NCI-H187 treated with DMSO at 0.1 percent for 48 hours (cell line): ENCODE measurements at regions not wholly inside any gene's neighbourhood (a gene's known extent, or its start where the extent isn't known, plus 50 kb on each side); places are given as distances from the start of the nearest gene placed in this dataset.

ENCODE experiments used
- DNase-seq: peaks from one replicate; lab custom pipeline; 2025; lab: John Stamatoyannopoulos, UW

DNA sequence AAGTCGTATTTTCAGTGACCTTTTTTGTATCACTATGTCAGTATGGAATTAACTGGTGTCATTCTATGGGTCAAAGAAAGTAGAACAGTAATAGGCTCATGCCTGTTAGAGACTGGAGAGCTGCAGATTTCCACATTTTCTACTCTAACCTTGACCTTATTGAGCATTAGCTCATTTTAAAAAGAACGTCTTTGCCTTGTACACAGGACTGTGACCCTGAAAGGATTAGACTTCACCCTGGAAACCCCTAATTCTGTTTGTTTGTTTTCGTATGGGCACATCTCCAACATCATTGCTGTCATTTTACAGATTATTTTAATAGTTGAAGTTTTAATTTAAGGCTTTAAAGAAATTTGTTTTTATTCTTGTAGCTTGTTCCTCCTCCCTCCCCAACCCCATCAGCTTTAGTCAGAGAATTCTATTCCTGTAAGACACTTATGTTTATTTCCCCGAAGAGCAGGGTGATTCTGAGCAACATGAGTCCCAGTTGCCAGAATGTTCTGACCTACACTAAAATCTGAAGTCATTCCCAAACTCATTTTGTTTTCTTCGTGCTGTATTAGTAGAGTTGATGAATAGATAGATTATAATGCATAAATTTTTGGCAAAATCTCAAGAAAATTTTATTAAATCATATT is 451.3 kb downstream of the FOXG1 start:
- DNase-seq, result no peak

DNA sequence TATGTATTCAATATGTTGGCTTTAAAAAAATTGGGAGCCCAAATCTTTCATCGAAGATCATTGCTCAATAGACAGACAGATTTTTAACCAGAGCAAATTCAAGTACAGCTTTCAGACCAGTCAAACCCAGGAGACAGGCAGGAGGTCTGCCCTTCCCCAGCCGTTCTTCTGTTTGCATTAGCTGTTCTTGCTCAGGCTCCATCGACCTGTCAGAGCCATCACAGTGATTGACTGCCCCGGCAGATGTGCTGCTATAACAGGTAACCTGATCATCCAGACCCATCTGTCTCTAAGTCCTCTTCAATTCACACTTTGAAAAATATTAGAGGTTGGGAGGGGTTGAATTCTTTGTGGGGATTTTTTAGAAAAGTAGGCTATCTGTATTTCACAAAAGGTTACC is 453.5 kb downstream of the FOXG1 start:
- DNase-seq, result peak; percentile 97

DNA sequence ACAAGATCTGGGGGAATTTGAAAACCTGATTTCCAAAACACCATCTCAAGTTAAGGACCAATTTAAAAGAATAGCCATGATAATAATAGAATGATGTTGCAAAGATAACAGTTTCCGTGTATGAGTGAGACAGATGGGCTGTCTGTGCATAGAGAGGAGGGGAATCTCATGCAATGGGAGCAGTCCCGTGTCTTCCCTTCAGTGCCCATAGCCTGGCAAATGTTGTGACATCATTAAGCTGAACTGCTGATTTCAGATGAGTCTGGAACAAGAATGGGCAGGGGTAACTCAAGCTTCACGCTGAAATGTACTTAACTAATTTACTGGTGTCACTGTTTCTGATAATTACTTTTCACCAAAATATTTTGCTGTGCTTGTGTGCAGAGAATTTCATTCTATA is 454.0 kb downstream of the FOXG1 start:
- DNase-seq, result peak; percentile 93

DNA sequence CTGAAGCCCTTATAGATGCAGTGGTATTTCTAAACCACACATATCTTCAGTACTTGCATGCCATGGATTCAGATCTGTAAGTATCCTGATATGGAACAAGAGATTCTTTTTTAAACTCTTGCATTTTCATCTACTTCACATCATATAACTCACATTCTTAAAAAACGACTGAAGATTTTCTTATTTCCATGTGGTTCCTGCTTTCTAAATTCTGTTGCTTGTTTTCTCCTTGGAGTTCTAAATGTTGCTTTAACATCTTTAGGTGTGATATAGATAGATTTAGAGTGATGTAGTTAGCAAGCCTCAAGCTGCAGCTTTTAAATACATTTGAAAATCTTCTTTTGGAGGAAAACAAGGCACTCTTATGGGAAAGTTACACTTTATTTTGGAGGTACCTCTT is 455.4 kb downstream of the FOXG1 start:
- no peak for DNase-seq

DNA sequence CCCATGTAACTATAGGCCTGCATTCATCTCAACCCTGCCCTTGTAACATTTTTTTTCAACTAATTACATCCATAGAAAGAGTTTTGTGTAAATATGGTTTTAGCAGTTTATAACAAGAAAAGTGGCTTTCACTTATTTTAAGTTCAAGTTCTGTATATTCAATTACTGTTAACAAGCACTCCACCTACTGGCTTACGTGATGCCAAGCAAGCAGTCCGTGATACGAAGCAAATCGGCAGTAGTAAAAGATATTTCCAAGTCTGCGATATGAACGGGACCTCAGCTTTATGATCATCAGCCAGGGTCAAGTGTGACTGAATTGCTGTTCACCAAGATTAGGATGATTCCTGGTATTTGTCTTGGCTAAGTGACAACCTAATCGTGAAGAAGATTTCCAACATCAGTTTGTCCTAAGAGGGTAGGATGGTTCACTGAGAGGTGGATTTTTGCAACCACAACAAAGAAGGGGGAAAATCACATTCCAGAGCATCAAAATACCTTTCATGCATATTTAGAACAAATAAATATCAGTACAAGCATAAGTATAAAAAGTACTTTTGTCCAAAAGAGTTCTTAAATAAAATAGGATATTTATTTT is 456.2 kb downstream of the FOXG1 start:
- no peak for DNase-seq

DNA sequence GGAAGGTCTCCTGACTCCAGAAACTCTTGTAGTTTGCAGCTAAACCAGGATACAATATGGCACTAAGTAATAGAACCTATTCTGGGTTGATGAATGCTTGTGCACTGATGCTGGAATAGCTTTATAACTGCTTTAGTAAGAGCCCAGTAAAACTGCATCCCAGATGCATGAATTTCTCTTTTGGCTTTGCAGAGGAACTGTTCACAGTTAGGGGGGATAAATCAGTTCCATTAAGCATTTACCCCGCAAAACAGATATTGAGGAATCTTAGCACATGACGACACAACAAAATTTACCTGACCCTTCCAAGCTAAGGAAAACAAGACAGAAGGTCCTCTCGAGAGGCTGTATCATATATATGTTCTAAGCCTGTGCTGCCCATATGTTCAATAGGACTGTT is 457.4 kb downstream of the FOXG1 start:
- no peak for DNase-seq

DNA sequence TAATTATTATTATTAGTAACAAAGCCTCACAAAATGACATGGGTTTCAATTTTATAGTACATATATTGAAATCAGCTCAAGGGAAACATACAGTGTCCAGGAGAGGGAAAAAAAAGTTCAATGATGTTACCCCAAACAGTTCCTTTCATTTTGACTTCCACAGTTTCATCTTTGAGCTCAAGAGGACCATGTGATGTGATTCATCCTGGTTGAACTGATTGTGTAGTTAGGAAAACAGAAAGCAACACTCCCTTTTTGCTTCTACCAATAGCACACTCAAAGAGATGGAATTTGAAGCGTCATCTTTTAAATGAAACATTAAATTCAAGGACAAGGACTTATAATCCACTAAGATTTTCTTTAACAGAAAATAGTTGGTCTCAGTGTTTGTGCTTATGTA is 461.0 kb downstream of the FOXG1 start:
- no peak for DNase-seq

DNA sequence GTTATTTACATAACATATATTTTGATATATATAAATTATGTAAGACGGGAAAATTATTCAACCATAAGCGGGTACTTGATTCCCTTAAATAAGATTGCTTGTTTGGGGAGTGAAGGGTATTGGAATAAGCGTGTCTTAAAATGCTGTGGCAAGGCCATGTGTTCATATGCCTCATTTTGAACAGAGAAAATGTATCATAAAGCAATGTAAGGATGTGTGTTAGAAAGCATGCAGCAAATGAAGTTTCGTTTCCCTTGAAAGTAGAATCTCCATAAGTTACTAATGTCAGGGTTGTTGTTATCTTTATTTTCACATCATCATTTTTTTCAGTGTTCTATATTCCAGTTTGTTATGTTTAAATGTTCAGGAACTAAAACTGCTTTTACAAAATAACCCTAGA is 465.6 kb downstream of the FOXG1 start:
- no peak for DNase-seq

DNA sequence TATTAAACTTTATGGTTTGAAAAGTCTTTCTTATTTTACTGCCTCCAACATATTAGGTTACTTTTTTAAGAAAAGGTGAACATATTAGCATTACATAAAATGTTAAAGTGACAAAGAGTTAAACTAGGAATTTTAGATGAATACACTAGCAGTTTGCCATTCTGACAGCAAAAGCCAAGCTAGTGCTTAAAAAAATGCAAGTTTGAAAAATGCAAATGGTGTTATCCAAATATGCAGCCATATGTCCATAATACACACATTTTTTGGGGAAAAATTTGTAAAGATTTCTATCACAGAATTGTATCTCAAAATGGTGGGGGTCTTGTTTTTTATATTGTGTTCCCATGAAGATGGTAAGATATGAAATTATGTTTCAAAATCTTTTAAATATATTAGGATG is 466.1 kb downstream of the FOXG1 start:
- no peak for DNase-seq

DNA sequence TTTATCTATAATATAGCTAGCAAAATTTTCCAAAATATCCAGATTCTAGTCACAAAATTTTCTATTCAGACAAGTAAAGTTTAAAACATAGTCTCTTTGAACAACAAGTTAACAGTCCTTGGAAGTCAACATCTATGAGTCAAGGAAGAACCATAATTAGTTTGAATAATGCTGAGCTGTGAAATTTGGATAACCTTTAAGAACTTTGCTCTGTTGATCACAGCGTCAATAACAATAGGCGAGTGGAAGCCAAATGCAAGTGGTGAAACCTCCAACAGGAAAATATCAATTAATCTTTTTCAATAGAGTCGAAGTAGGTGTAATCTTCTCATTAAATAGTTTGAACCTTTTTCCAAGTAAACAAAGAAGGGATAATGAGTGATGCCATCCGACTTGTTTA is 466.6 kb downstream of the FOXG1 start:
- DNase-seq, result no peak

DNA sequence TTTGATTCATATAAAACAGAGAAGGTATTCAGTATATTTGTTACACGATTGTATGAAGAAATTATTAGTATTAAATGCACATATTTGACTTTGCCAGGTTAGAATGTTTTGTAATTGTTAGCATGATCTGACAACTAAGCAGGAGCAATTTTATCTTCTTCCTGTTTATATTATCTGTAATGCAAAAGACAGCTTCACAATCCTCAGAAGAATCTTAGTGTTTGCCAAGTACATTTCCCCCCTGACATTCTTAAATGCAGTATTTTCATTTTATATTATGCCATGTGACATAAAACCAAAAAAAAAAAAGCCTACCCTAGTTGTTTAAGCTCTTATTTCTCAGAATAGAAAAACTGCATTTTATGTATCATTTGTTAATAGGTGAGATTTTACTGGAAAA is 469.4 kb downstream of the FOXG1 start:
- DNase-seq, result no peak

DNA sequence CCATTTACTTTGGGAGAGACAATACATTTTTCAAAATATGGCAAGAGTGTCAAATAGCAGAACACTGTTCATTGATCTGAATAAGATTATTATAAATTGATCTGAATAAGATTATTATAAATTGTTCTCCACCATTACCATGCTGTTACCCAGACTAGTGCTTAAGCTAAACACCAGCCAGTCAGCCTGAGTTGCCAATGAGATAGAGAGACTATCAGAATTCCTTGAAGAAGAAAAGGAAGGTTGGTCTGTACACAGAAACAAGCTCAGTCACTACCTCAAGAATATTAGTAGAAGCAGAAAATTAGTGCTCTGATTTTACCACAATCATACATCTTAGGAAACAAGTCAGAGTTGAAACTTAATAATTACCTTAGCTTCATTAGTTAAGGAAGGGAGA is 469.8 kb downstream of the FOXG1 start:
- no peak for DNase-seq

DNA sequence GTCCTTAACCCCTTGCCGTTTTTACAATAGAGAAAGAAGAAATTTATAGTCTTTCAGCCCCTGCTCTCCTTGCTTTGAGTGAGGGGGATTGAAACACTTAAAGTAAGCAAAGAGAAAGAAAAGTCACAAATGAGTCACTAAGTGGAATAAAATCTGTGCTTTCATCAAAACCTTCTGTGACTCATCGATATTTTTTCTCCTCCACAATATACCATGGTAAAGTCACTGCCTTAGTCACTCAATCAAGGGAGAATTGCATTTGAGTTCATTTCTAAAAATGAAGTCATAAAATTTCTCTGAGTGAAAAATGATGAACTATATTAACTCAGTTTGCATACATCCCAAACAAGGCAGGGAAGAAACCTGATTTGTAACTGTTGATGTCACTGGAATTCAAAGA is 470.3 kb downstream of the FOXG1 start:
- no peak for DNase-seq

DNA sequence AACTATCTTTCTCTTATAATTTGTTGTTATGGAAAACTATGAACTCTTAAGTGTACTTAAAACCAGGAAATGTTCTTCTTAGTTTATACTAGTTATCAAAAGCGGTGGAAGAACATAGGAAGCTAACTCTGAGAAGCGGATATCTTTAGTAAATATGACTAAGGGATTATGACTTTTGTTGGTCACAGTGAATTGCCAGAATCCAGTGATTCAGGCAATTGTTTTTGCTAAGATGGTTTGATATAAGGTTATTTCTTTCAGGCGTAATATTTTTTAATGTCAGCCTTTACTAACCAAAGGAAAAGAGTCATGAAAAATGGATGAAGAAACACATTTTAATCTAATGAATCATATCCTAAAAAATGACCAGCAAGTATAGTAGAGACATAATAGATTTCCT is 473.5 kb downstream of the FOXG1 start:
- no peak for DNase-seq

DNA sequence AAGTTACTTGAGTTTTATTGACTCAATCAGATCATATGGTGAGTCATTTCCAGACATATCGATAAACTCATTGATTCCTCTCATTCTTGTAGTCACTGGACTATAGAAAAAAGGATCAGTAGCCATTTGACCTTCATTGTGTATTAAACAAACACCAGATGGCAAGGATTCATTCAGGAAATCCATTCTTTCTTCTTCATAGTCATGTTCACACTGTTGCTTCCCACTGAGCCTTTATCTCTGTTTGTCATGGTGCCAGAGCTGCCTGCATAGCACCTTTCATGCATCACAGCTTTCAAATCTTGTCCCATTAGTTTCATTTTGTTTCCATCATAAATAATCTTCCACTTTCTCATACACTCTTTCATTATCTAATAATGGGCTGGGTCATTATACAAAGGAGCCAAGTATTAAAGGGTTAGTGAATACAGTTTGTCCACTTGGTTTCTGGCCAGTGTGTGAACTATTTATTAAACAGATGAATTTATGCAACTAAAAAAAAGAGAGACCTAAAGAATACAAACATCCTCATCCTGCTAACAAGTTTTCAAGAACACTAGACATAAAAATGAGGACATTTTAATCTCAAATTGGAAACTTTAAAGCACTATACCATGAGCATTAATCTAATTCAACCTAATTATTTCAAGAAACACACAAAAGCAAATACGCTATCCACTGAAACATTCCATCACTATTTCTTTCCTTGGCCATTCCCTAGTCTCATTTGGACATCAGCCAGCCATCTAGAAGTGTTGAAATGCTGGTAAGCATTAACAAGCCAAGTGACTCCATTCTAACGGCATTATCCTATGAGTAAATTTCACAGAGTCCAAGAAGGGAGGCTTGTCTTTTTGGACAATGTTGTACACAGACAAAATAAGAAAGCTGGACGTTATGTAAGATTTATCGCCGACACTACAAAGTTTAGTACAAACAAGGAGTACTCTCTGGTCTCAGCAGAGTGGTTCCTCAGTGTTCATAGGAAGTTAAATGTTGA is 476.5 kb downstream of the FOXG1 start:
- no peak for DNase-seq

DNA sequence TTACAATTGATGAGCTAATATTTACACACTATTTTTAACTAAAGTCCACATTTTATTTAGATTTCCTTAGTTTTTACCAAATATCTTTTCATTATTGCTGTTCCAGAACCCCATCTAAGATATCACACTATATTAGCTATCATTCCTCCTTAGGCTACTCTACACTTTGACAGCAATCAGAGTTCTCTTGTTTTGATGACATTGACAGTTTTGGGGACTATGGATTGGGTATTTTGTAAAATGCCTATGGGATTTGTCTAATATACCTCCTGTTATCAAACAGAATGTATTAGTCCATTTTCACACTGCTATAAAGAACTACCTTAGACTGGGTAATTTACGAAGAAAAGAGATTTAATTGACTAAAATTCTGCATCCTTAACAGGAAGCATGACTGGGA is 489.1 kb downstream of the FOXG1 start:
- DNase-seq, result no peak

DNA sequence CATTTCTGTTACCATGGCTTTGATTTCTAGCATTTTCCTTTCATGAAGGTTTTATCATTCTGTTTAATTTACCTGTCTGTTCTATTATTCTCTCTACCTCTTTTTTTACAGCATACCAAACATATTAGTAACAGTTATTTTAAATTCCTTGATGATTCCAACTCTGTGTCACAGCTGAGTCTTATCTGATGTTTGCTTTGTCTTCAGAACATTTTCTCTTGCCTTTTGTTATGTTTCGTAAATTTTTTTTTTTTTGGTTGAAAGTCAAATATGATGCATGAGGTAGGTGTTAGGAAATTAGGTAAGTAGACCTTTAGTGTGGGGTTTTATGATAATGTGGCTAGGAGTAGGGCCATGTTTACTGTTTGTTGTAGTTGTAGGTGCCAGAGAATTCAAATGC is 496.4 kb downstream of the FOXG1 start:
- no peak for DNase-seq

DNA sequence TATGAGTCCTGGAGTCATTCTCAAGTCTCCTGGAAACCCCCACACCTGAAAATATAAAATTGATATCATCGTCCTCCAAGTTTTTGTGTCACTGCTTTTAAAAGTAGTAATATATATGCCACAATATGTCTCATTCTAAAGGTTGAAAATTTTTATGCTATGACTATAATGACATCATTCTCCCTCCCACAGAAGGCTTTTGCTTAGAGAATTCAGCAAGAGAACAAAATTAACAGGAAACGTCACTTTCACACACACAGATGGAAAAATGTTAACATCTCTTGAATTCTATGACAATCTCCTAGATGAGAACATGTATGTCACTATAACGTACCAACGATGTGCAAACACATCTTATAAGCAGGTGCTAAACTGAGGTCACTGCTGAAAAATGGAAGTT is 498.3 kb downstream of the FOXG1 start:
- DNase-seq, result no peak

DNA sequence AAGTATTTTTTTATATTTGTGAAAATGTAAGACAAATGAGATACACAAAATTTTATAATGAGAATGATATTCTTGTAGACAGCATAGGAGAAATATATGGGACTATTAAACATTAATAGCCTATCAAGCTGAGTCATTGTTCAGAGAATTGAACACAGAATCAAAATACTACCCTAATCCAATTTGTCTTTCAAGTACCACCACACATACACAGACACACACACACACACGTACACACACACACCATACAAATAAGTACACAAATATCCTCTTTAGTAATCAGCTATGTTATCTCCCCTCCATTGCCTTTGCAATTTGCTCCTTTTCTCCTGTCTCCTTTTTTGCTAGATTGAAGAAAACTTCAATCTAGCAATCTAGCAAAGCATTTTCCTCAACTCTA is 499.3 kb downstream of the FOXG1 start:
- DNase-seq, result no peak

DNA sequence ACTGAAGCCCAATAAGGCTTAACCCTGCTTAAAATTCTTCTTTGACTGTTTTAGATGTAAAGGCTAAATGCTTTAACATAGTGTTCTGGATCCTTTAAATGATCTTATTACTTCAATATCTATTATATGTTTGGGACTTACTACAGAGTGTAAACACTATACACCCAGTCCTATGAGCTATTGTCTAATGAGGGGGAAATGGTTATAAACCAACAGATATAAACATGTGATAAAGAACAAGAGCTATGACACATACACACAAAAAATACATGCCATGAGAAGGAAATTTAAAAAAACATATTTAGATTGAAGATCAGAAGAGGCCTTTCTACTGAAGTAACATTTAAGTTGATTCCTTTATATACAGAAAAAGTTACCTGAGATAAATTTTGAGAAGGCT is 505.1 kb downstream of the FOXG1 start:
- no peak for DNase-seq

DNA sequence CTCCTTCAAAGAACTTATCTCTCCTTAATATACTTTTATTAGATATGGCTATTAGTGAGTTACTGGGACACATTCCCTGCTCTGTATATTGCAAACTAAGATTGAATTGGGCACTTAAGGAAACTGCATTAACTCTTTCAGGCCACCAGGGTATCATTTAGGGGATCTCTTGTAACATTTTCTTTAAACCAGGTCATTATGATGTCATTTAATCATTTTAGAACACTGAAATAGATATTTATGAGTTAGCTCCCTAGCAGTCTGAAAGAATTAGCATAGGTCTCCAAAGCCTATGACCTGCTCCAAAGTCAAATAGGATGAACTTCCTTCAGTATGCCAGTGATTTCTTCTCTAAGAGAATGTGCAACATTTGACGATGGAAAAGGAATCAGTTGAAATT is 506.9 kb downstream of the FOXG1 start:
- DNase-seq, result no peak

DNA sequence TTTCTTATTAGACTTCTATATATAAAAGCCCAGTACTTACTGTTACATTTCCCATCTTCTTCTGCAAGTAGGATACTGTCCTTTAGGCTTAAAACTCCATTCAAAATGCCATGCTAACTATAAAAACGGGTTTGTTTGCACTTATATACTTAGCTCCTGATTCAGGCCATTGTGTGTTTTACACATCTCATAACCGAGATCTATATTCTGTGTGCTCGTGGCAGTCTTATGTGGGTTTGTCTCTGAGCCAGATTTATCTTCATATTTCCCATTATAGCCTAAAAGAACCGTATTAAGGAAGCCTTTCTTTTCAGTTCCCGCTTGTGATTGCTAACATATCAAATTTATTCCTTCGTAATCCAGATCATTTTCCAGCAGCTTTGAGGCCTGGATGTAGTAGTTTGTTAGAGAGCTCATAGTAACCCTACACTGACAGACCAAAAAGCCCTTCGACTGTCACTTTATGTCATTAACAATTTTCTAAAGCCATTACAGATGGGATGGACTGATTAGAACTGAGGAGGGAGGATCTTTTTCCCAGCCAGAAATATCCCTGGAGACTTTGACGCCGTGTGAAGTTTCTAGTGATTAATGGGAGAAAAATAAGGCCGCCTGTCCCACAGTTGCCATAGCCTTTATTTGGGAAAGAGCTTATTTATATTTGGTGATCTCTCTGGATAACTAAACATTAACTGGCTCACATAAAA is 508.5 kb downstream of the FOXG1 start:
- peak; percentile 88 for DNase-seq
